ENCODE measurements at regions not wholly inside any gene's neighbourhood (a gene's known extent, or its start where the extent isn't known, plus 50 kb on each side); places are given as distances from the start of the nearest gene placed in this dataset.
"Not testable (repeated sequence)": the region's sequence is repeated elsewhere in the genome, so short reads cannot be mapped to it uniquely, and the experiment has no call there.

DNA sequence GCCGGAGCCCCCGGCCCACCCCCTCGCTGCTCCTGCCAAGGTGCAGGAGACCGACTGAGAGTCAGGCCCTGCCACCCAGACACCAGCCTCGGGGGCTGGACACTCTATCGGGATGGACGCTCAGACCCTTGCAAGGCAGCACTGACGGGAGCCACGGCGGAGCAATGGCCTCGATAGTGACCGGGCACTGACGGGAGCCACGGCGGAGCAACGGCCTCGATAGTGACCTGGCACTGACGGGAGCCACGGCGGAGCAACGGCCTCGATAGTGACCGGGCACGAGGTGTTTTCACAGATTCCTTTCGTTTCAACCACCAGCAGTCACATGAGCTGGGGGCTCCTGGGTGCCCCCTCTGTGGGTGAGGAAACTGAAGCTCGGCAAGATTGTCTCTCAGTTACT, 123.6 kb upstream of the PPP1R26 start:
- no peak for DNase-seq (ENCODE audit: low read depth in 2 of 2)

DNA sequence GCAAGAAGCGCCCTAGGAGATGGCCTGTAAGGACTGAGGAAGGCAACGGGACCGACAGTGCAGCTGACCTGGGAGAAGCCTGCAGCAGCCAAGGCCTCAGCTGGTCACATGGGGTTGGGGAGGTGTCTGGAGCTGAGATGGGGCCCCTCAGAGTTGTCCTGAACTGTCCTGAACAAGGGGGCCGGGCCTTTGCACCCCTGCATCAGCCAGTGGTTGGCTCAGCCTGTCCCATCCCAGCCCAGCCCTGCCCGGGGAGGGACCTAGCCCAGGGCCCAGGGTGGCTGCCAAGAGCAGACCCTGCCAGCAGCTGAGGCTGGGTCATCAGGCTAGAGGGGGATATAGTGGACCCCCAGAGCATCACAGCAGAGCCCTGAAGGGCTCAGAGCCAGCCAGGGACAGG, 122.8 kb upstream of the PPP1R26 start:
- DNase-seq (ENCODE audit: low read depth in 2 of 2): no peak

DNA sequence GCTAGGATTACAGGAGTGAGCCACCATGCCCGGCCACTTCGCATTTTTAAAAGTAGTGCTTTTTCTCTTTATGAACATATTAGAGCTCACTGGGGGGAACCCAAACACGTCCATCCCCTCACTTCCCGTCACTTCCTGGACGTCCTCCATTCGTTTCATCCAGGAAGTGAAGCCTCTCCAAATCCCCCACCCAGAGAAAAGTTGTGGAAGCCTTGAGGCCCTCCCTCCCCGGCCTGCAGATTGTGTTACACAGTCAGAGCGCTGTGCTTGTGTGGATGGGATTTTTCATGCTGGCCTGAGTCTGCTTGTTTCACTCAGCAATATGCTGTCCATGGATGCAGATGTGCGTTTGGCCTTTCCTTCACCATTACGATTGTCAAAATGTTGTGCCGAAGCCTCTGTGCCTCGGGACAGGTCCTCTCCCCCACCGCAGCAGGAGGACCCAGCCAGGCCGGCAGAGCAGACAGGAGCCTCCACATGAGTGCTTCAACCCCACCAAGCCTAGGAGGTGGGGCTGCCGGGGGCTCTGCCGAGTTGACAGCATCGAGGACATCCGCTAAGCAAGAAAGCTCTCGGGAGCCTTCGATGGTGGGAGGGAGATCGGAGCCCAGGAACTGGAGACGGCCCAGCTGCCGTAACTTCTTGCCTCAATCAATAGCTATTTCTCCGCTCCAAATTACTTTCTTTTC, 121.6 kb upstream of the PPP1R26 start:
- DNase-seq (ENCODE audit: low read depth in 2 of 2): no peak

DNA sequence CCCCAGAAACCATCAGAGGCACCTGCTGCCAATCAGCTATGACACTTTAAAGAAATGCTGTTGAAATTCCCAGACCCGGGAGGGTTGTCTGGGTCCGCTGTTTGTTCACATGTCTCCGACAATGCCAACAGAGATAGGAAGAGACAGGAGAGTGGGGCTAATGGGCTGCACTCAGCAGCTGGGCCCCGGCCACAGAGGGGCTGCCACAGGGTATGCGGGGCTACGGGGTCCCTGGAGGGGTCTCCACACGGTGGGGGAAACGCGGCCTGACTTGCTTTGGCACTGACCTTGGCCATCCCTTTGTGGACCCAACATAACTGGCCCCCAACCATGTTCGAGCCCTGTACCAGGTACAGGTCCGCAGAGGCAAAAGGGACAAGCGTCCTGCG, 121.0 kb upstream of the PPP1R26 start:
- DNase-seq (ENCODE audit: low read depth in 2 of 2): no peak

DNA sequence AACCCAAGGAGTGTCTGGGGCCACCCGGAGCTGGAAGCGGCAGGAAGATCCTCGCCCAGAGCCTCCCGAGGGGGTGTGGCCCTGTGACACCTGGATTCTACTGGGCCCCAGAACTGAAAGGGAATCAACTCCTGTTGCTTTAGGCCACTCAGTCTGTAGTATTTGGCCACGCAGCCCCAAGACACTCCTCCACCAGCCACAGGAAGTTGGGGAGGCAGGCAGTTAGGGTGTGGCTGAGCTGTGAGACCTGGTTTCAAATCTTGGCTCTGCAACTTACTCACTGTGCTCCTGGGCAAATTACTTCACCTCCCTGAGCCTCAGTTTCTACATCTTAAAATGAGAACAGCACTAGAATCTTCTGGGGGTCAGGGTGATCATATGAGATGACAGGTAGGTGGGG, 119.8 kb upstream of the PPP1R26 start:
- DNase-seq (ENCODE audit: low read depth in 2 of 2): no peak

DNA sequence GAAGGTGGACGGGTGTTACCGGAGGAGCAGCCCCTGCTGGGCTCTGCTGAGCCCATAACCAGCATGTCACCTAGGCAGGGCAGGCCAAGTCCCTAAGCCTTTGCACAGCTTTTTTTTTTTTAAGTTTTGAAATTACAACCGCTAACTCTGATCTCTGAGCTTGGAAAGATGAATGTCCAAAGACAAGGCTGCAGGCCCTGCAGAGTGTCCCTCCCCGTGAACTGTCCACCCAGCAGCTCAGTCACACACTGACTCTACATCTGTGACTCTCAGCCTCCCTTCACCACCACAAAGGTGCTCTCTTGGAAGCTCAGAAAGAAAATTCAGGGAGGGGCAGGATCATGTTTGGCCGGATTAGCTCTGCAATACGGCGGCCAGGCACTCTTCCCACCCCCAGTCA, 119.0 kb upstream of the PPP1R26 start:
- no peak for DNase-seq (ENCODE audit: low read depth in 2 of 2)

DNA sequence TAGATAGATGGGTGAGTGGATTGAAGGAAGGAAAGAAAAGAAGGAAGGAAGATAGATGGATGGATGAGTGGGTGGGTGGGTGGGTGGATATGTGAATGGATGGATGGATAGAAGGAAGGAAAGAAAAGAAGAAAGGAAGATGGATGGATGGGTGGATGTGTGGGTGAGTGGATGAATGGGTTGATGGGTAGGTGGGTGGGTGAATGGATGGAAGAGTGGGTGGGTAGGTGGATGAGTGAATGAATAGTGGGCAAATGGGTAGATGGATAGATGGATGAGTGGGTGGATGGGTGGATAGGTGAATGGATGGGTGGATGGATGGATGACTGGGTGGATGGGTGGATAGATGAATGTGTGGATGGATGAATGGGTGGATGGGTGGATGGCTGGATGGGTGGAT, 117.9 kb upstream of the PPP1R26 start:
- not testable (repeated sequence) for DNase-seq (ENCODE audit: low read depth in 2 of 2)

DNA sequence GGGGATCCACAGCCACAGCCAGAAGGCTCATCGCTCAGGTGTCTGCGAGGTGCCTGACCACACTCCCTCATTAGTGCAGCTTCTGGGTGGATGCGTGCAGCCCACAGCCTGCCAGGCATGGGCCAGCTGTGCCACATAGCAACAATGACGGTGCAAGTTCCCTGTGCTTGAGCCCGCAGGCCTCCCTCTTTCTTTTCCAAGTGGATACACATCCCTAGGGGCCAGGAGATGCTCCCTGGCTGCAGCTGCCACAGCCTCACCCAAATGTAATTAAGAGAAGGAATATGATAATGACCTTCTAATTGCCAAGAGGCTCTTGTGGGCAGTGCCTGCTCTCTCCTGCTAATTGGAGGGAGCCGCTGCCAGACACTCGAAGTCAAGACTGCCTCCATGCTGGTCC, 116.0 kb upstream of the PPP1R26 start:
- DNase-seq (ENCODE audit: low read depth in 2 of 2): no peak

DNA sequence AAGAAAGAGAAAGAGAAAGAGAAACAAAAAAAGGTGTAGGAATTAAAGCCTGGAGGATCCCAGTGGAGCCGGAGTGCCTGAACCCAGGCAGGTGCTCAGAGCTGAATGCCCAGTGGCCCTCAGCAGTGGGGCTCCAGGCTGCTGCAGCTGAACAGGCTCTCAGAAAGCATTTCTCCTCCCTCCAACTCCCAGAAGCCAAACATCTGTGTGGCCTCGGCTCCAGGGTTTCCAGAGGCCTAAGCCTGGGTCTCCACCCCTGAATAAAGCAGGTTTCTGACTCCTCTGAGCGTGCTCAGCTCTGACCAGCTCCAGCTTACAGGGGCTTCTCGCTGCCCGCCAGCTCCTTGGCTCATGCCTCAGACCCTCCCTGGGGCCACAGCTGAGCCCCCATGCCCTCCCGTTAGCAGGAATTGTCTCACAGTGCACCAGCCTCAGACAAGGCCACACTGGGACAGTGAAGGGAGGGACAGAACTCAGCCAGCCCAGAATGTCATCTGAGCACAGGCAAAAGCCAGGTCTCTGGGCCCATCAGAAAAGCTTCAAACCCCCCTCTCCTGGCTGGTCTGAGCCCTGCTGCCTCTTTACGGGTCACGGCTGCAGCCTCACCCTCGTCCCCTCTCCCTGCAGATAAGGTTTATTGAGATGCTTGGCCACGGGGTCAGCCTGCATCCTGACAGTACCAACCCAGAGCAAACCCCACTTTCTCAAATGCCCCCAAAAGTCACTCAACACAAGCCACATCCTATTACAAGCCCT, 114.4 kb upstream of the PPP1R26 start:
- DNase-seq (ENCODE audit: low read depth in 2 of 2): no peak

DNA sequence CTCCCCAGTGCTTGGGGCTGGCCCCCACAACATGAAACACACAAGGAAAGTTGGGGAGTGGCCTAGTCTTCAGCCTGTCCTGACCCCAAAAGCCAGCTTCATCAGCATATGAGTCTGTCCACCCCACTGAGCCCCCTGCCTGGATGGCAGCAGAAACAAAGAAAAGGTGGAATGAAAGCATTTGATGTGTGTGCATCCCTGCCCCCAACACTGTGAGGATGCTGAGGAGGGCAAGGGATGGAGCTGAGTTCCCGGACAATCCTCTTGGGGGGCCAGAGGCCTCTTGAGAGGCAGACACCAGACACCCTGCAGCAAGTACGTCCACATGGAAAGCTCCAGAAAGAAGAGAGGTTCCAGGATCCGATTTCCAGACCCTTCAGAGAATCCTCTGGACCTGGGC, 113.5 kb upstream of the PPP1R26 start:
- no peak for DNase-seq (ENCODE audit: low read depth in 2 of 2)

DNA sequence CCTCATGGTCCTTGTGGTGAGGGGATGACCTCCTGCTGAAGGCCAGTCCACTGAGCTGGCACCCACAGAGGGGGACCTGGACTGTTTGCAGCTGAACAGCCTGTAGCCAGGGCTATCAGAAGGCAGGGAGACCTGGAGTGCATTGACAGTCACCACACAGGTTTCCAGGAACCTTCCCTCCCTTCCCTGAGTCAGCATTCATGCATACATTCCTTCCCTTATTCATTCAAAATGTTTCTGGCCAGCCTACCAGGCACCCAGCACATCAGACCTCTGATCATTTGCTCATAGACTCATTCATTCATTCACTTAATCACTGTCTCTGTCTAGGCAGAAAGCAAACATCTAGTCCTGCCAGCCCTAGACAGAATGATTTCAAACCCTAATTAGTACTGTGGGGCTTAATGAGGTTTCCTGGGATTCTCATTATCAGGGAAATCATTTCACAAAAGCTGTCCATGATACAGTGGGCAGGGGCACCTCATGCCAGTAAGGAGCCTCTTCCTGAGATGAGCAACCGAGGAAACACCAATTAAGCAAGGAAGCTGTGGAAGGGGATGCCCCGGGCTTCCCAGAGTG, 110.1 kb upstream of the PPP1R26 start:
- no peak for DNase-seq (ENCODE audit: low read depth in 2 of 2)

DNA sequence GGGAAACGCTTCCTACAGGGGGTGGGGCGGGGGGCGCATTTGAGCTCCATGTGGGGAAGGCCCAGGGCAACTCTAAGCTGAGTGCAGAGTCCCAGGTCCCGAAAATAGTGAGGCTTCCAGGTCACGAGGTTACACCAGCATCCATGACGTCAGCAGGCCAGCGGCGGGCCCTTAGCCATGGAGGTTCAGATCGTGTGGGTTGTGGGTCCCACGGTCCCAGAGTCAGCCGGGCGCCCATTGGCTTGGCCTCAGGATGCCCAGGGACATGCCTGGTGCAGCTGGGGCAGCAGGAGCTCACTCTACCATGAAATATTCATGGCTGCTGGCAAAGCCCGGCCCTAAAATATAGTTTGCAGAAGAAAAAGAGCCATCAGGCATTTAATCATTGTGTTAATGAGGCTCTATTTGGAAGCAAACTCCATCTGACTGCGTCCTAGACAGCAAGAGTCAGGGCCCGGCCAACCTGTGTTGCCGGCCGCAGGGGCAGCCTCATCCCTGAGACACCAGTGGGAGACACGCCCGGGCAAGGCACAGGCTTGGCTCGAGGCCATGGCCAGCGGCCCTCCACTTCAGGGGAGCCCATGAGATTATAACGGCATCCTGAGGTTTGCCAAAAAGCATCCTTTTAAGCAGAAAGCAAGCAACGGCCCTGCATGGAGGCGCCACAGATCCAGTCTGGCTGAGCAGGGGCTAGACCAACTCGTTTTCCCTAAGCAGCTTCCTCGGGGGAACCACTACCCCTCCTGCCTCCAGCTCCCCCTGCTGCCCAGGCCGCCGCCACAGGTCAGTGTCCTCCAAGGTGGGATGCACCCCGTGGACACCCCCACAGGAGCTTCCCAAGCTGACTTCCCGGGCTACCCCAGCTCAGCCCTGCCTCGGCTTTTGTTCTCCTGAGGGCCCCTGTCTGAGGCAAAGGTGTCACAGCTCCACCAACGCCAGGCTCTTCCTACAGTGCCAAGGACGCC, 108.9 kb upstream of the PPP1R26 start:
- no peak for DNase-seq (ENCODE audit: low read depth in 2 of 2)

DNA sequence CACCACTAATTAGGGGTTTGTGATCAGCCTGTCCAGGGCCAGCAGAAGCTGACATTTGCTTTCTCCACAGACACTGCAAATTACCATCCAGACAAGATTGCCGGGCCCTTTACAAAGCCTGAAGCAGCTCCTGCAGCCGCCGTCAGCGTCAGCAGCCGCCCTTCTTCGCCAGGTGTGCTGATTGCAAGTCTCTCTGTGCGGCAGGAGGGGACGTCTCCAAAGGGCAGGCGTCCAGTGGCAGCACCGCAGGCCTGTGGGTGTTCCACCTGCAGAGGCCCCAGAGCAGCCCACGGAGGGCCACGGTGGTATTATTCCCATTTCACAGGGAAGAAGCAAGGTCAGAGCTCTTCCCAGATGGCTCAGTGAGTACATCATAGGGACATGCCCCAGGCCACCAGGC, 108.0 kb upstream of the PPP1R26 start:
- no peak for DNase-seq (ENCODE audit: low read depth in 2 of 2)

DNA sequence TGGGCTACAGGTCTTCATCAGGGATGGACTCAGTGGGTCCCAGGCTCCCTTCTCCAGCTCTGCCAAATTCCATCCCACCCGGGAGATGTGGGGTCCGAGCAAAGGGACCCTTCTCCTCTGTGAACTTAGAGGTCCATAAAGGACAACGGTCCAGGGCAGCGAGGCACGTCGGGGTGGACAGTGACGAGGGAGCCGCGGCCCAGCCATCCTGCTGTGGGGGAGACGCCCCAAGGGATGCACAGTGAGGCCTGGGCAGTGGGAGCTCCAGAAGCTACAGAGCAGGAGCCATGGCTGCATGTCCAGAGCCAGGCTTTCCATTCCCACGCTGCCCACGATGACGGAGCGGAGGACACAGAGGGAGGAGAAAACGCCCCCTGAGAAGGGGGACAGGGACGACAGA, 107.5 kb upstream of the PPP1R26 start:
- DNase-seq (ENCODE audit: low read depth in 2 of 2): no peak

DNA sequence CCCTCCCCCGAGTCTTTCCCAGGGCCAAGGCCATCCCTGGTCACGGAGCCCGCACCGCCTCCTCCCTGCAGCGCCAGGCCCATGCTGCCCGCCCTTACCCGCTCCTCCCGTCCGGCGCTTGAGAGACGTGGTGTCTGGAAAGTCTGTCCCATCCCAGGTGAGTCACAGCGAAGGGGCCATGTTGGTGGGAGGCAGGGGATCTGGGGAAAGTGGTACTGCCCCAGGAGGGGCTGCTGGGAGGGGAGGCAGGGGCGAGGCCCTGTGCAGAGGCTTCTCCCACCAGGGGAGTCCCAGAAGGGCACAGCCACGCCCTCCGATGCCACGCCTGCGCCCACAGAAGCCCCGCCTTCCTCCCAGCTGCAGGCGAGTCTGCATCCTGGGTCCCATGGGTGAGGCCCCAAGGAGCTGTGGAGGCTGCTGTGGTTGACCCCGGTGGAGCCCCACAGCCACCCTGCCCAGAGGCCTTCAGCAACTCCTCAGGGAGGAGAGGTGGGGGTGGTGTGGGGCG, 107.0 kb upstream of the PPP1R26 start:
- no peak for DNase-seq (ENCODE audit: low read depth in 2 of 2)

DNA sequence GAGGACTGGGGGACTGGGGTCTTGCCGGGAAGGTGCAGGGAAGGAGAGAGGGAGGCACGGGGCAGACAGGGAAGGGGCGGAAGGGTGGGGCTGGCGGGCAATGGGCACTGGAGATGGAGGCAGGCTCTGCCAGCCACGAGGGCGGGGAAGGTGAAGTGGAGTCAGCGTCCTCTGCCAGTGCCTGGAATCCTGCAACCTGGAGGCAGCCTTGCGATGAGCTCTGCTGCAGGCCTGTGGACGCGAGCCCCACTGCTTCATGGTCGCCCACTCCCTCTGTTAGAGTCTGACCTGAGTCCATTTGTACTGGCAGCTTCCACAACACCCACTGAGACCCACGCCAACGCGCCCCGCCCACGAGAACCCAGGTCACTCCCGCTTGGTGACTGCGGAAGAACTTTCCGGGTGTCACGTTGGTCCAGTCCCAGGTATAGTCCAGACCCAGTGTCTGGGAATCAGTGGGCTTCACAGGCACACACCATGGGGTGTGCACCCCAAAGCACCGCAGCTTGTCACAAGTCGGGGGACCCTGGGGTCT, 106.4 kb upstream of the PPP1R26 start:
- DNase-seq (ENCODE audit: low read depth in 2 of 2): no peak

DNA sequence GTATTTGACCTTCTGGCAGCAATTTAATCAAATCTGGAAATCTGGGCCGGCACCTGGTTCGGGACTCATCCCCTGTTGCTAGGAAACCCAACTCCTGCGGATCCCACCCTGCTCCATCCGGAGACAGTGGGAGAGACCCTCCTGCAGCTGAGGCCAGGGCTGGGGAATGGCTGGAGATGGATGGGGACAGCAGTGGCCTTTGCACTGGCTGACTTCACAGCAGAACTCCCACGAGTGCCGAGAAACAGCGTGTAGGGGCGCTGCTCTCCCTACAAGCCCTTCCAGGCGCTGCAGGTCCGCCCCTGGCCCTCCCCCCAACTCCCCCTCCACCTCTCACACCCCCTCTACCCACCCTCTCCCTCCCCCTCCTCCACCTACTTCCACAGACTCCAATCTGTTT, 105.8 kb upstream of the PPP1R26 start:
- DNase-seq (ENCODE audit: low read depth in 2 of 2): no peak

DNA sequence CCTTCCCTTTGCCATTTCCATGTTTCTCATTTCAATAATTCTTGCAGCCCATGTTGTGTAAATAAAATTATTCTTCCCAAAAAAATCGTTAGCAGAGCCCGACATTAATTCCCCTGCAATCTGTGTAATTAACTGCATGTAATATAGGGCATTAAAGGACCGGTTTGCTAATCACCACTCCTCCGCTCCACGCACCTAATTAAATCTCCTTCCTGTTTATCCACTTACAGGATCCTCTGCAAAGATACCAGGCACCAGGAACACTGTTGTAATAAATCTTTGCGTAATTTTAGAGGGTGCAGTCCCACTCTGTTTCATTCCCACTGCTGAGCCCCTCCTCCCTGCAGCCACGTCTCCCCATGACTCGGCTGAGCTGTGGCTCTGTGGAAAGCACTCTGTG, 105.0 kb upstream of the PPP1R26 start:
- DNase-seq (ENCODE audit: low read depth in 2 of 2): no peak

DNA sequence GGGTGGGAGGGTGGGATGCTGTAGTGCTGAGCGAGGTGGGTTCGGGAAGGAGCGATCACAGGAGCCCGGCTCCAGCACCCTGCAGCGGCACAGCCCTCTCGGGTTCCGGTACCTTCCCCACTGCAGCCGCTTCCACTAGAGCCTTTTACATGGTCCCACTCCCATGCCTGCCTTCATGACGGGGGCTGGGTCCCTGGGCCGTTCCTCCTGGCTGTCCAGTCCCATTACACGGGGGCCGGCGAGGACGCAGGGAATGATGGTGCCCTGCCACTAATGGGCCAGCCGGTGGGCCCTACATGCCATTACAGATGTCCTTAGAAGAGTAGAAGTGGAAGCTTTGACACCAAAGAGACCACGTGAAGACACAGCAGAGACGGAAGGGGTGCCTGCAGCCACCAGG, 104.6 kb upstream of the PPP1R26 start:
- no peak for DNase-seq (ENCODE audit: low read depth in 2 of 2)

DNA sequence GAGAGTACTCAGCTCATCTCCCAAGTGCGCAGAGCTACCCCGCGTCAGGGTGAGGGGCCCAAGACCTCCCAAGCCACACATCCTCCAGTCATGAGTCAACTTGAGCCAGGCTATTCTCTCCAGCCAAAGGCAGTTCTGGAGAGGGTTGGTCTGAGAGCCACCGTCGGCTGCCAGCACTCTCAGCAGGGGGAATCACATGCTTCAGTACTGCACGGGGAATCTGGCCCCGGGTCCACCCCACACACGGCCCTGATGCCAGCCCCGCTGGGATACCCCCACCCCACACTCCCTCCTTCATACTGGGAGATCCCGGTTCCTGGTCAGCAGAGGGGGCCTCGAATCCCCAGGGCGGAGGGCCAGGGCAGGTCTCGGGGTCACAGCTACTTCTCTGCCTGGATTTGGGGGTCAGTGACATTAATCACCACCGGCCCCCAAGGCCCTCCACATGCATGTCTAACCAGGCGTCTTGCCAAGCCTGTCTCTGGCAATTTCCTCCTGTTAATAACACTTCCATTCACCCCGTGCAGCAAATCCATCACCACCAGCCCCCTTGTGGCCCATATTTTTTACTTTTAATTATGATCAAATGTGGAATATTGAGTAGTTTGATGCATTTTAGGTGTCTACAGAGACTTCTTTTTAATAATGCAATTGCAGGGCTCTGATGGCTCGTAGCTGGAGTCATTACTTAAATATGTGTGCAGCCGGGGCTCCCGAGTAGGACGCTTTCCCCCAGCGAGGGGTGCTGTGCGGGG, 102.9 kb upstream of the PPP1R26 start:
- DNase-seq (ENCODE audit: low read depth in 2 of 2): no peak

DNA sequence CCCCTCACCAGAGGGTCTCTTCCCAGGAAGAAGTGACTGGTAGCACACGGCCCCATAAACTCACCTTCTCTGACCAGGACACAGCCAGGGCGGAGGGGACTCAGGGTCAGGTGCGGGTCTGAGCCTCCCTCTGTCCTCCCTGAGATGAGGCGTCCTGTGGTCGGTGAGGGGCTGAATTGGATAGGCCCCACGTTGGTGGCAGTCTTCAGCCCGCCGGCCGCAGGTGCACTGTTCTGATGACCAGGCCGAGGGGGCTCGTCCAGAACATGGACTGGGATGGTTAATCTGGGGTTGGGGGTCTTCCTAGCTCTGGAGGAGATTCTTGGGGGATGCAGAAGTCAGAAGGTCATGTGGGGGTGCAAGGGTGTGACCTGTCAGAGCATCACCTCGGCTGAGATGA, 102.2 kb upstream of the PPP1R26 start:
- no peak for DNase-seq (ENCODE audit: low read depth in 2 of 2)

Measured in fibroblast of skin of left quadriceps (primary cell).